ENCODE measurements at regions not wholly inside any gene's neighbourhood (a gene's known extent, or its start where the extent isn't known, plus 50 kb on each side); places are given as distances from the start of the nearest gene placed in this dataset.
"Not testable (repeated sequence)": the region's sequence is repeated elsewhere in the genome, so short reads cannot be mapped to it uniquely, and the experiment has no call there.

GRCh38 chr3:3998140-3998922 lies 199.1 kb downstream of the LRRN1 start:
- no peak overlapping the region for H3K4me3 ChIP-seq (replicated peaks; ENCODE audit: low read depth, low read length)
- DNase-seq (ENCODE audit: low read depth): peak; percentile 4
- TF ChIP-seq CTCF (IDR thresholded peaks at IDR 0.05; ENCODE audit: low read length, missing control alignments): peak; percentile 11

DNA sequence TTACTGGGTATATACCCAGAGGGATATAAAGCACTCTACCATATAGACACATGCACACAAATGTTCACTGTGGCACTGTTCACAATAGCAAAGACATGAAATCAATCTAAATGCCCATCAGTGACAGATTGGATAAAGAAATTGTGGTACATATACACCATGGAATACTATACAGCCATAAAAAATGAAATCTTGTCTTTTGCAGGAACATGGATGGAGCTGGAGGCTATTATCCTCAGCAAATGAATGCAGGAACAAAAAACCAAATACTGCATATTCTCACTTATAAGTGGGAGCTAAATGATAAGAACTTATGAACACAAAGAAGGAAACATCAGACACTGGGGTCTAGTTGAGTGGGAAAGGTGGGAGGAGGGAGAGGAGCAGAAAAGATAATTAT lies 200.1 kb downstream of the LRRN1 start:
- not testable (repeated sequence) for H3K4me3 ChIP-seq (replicated peaks; ENCODE audit: low read depth, low read length)

GRCh38 chr3:4001976-4002375 lies 202.7 kb downstream of the LRRN1 start:
- H3K4me3 ChIP-seq (replicated peaks; ENCODE audit: low read depth, low read length): no peak overlapping the region
- no peak for TF ChIP-seq CTCF (IDR thresholded peaks at IDR 0.05; ENCODE audit: low read length, missing control alignments)
- DNase-seq (ENCODE audit: low read depth): no peak

More for the DNA sequence above, 200.1 kb downstream of the LRRN1 start:
- not testable (repeated sequence) for DNase-seq (ENCODE audit: low read depth)

DNA sequence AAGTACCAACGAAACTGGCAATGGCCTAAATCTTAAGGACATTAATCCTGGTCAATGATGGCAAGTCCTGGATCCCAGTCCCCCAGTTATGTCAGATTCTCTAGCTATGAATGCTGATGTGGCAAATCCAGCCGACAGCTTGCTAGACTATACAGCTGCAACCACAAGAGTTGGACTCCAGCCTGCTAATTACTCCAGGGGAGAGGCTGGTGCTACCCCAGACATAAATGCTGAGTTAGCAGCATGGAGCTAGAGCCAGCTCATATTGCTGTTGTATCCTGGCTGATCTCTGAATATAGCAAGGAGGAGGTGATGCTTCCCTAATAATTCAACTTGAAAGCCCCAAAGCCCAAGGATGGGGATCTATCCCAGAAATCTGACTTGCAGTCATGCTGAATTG lies 207.1 kb downstream of the LRRN1 start:
- DNase-seq (ENCODE audit: low read depth): no peak
- TF ChIP-seq CTCF (IDR thresholded peaks at IDR 0.05; ENCODE audit: low read length, missing control alignments): no peak
- no peak overlapping the region for H3K4me3 ChIP-seq (replicated peaks; ENCODE audit: low read depth, low read length)

DNA sequence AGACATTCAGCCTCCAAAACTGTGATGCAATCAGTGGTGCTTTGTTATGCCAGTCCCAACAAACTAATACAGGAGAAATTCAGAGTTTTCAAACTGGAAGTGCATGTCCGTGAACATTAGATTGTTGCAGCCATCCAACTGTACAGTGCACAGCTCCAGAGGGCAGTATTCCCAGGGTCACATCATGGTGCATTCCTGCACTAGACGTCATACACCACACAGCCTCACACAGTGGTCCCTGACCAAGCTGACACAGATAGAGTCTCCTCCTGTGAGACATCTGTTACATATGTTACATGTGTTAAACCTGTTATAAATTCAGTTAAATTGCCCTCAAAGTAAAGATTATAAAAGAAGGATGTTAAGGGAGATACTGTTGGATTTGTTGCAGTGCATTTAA lies 209.0 kb downstream of the LRRN1 start:
- no peak for DNase-seq (ENCODE audit: low read depth)
- no peak overlapping the region for H3K4me3 ChIP-seq (replicated peaks; ENCODE audit: low read depth, low read length)
- TF ChIP-seq CTCF (IDR thresholded peaks at IDR 0.05; ENCODE audit: low read length, missing control alignments): no peak

GRCh38 chr3:4011166-4011565 lies 211.9 kb downstream of the LRRN1 start:
- H3K4me3 ChIP-seq (replicated peaks; ENCODE audit: low read depth, low read length): no peak overlapping the region
- TF ChIP-seq CTCF (IDR thresholded peaks at IDR 0.05; ENCODE audit: low read length, missing control alignments): no peak
- no peak for DNase-seq (ENCODE audit: low read depth)

DNA sequence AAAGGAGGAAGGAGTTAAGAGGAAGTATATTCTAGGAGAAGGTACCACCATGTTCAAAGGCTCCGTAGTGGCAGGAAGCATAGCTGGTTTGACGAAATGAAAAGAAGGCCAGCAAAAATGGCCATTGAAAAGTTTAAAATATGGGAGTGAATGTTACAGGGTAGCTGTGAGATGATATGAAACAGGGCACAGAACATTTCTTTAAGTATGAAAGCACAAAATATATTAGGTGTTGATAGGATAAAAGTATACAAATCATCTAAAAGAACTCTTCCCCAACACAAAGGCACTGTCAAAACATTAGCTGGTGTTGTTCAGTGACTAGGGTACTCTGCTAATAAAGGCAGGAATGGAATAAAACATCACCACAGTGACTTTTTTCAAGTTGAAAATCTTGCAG lies 216.2 kb downstream of the LRRN1 start:
- TF ChIP-seq CTCF (IDR thresholded peaks at IDR 0.05; ENCODE audit: low read length, missing control alignments): no peak
- no peak overlapping the region for H3K4me3 ChIP-seq (replicated peaks; ENCODE audit: low read depth, low read length)
- no peak for DNase-seq (ENCODE audit: low read depth)

Measured in fibroblast of pulmonary artery (primary cell).